PC-3 (cell line): ENCODE measurements at regions not wholly inside any gene's neighbourhood (a gene's known extent, or its start where the extent isn't known, plus 50 kb on each side); places are given as distances from the start of the nearest gene placed in this dataset.

ENCODE experiments used
- ATAC-seq: fragments of 200-7000 bp; cut with Tn5 transposase; 2 replicates; pipeline ENCODE4 v1.9.1; 2020; ENCODE audit warnings: mild to moderate bottlenecking, moderate library complexity
- BruUV-seq: library from RNA; stranded (reverse); fragments of 400-500 nt; replicated peaks from 2 replicates; lab custom pipeline; 2021; lab: Mats Ljungman, UMichigan
- CTCF ChIA-PET: fragments of 300-600 bp; sonication (Branson Sonifier 250); formaldehyde crosslinking; loops from one replicate; lab custom pipeline; 2022; ENCODE audit warnings: antibody characterized with exemption; lab: Charles Lee
- POLR2A ChIA-PET: fragments of 300-600 bp; sonication (Branson Sonifier 250); formaldehyde crosslinking; loops from one replicate; lab custom pipeline; 2022; ENCODE audit warnings: antibody characterized with exemption; ENCODE audit not compliant: unreplicated experiment; lab: Charles Lee
- DNase-seq: peaks from one replicate; pipeline ENCODE4 v3.0.0-alpha.2; 2015
- H2AFZ ChIP-seq: fragments of 300-600 bp; sonication (generic); 2 replicates; pipeline ENCODE4 v1.6.0; 2016; ENCODE audit warnings: antibody characterized with exemption, low read length
- H3F3A ChIP-seq: fragments of 300-600 bp; sonication (generic); one replicate; pipeline ENCODE4 v1.6.0; 2017; ENCODE audit warnings: antibody characterized with exemption, low read length, control low read depth, mild to moderate bottlenecking; ENCODE audit not compliant: unreplicated experiment
- H3K27ac ChIP-seq: fragments of 300-600 bp; sonication (generic); 2 replicates; pipeline ENCODE4 v1.5.1; 2016; ENCODE audit warnings: mild to moderate bottlenecking, low read length
- H3K27me3 ChIP-seq: fragments of 300-600 bp; sonication (generic); 2 replicates; pipeline ENCODE4 v1.6.1; 2016; ENCODE audit warnings: low read length, mixed read lengths
- H3K36me3 ChIP-seq: fragments of 300-600 bp; sonication (generic); 2 replicates; pipeline ENCODE4 v1.6.1; 2016; ENCODE audit warnings: low read depth, mixed run types, low read length, mixed read lengths
- H3K4me1 ChIP-seq: fragments of 300-600 bp; sonication (generic); 2 replicates; pipeline ENCODE4 v1.5.1; 2016; ENCODE audit warnings: low read length; ENCODE audit not compliant: insufficient read depth
- H3K4me2 ChIP-seq: fragments of 300-600 bp; sonication (generic); 2 replicates; pipeline ENCODE4 v1.6.0; 2016; ENCODE audit warnings: low read length
- H3K4me3 ChIP-seq: fragments of 300-600 bp; sonication (generic); 2 replicates; pipeline ENCODE4 v1.5.1; 2016; ENCODE audit warnings: mild to moderate bottlenecking, low read length, mixed read lengths
- H3K79me2 ChIP-seq: fragments of 300-600 bp; sonication (generic); 2 replicates; pipeline ENCODE4 v1.6.1; 2017; ENCODE audit warnings: low read length, mixed read lengths
- H3K9ac ChIP-seq: fragments of 300-600 bp; sonication (generic); 2 replicates; pipeline ENCODE4 v1.6.0; 2016; ENCODE audit warnings: mild to moderate bottlenecking, low read length
- H3K9me2 ChIP-seq: fragments of 300-600 bp; sonication (generic); replicated peaks from 2 replicates; pipeline ENCODE4 v1.6.1; 2016; ENCODE audit warnings: mixed run types, low read length, mixed read lengths
- H3K9me3 ChIP-seq: fragments of 300-600 bp; sonication (generic); 2 replicates; pipeline ENCODE4 v1.6.1; 2016; ENCODE audit warnings: low read length, mixed read lengths
- H4K20me1 ChIP-seq: fragments of 300-600 bp; sonication (generic); 2 replicates; pipeline ENCODE4 v1.6.1; 2016; ENCODE audit warnings: low read length, mixed read lengths
- CTCF ChIP-seq: fragments of 300-600 bp; sonication (generic); conservative IDR thresholded peaks from 2 replicates; pipeline ENCODE4 v1.5.1; 2017; ENCODE audit warnings: antibody characterized with exemption, low read depth, mild to moderate bottlenecking, low read length
- EZH2 ChIP-seq: fragments of 300-600 bp; sonication (generic); IDR thresholded peaks from one replicate; pipeline ENCODE4 v1.6.1; 2017; ENCODE audit warnings: antibody characterized with exemption, mild to moderate bottlenecking, low read length; ENCODE audit not compliant: unreplicated experiment
- EZH2phosphoT487 ChIP-seq: fragments of 300-600 bp; sonication (generic); IDR thresholded peaks from 2 replicates; pipeline ENCODE4 v1.6.1; 2018; ENCODE audit warnings: mild to moderate bottlenecking, antibody characterized with exemption, low read length, borderline replicate concordance
- intact Hi-C: fragments of 100-400 bp; cut with micrococcal nuclease; formaldehyde crosslinking; loops from 2 replicates; pipeline ENCODE4 v1.9.0; 2023

DNA sequence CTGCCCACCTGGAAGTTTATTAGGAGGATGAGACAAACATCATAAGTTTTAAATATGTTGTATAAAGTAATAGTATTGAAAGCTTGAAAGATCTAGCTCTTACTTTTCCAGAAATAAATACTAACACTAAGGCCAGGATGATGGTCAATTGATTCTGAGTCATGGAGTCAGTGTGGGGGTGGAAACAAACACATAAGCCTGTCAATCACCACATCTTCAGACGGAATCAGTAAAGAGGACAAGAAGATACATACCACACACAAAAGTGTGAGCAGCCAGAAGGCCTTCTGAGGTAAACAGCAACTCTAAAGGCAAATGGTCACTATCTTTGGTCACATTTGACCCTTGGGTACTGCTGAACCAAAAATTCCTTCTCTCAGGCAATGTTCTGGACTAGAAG, 365.0 kb upstream of the RASGEF1B start:
- Histone ChIP-seq H3K4me2 (no peak overlapping the region), H3K9ac (no peak overlapping the region), H2AFZ (no peak overlapping the region), H3K79me2 (no peaks in the 10 kb centered on the region), H3K4me3 (no peak overlapping the region), H3K36me3 (no peaks in the 10 kb centered on the region), H3K9me3 (no peaks in the 10 kb centered on the region), H3K4me1 (no peaks in the 10 kb centered on the region), H3K9me2 (no peaks in the 10 kb centered on the region), H3K27ac (no peak overlapping the region), H4K20me1 (no peaks in the 10 kb centered on the region), H3K27me3 (peaks cover 4% of the 10 kb centered on the region), H3F3A (no peaks in the 10 kb centered on the region)
- POLR2A ChIA-PET = no interaction called here
- CTCF ChIA-PET = no interaction called here
- DNase-seq (no peak), ATAC-seq (no peak)
- intact Hi-C loops = no loop called here
- TF ChIP-seq CTCF (no peak), EZH2phosphoT487 (no peak), EZH2 (no peak)
- BruUV-seq = no TSS peak

GRCh38 chr4:81833576-81833975, 361.9 kb upstream of the RASGEF1B start:
- ChIA-PET CTCF (no interaction called here), POLR2A (no interaction called here)
- no peak overlapping the region for H3K4me3 ChIP-seq
- no peaks in the 10 kb centered on the region for H3K4me1 ChIP-seq
- H3K4me2 ChIP-seq = no peak overlapping the region
- BruUV-seq = no TSS peak
- no peak overlapping the region for H3K9ac ChIP-seq
- ATAC-seq (no peak), DNase-seq (no peak)
- H3K27me3 ChIP-seq = peaks cover 4% of the 10 kb centered on the region; the same call in 1 of the 2 replicates
- H3K27ac ChIP-seq = no peak overlapping the region
- H3K36me3 ChIP-seq = no peaks in the 10 kb centered on the region
- H2AFZ ChIP-seq = no peak overlapping the region
- H3K79me2 ChIP-seq = no peaks in the 10 kb centered on the region
- no peaks in the 10 kb centered on the region for H3K9me2 ChIP-seq
- H3F3A ChIP-seq = no peaks in the 10 kb centered on the region
- H4K20me1 ChIP-seq = no peaks in the 10 kb centered on the region
- no peaks in the 10 kb centered on the region for H3K9me3 ChIP-seq
- TF ChIP-seq CTCF (no peak), EZH2 (no peak), EZH2phosphoT487 (no peak)
- intact Hi-C loops = no loop called here

GRCh38 chr4:81828991-81829390, 357.3 kb upstream of the RASGEF1B start:
- TF ChIP-seq CTCF (no peak), EZH2 (no peak), EZH2phosphoT487 (no peak)
- CTCF ChIA-PET = no interaction called here
- POLR2A ChIA-PET = no interaction called here

More at GRCh38 chr4:81828991-81829390, 357.3 kb upstream of the RASGEF1B start:
- H3K9me2 ChIP-seq = no peaks in the 10 kb centered on the region
- no peak overlapping the region for H3K4me3 ChIP-seq
- no peaks in the 10 kb centered on the region for H3K79me2 ChIP-seq
- no peaks in the 10 kb centered on the region for H3K36me3 ChIP-seq
- H3K27me3 ChIP-seq = no peaks in the 10 kb centered on the region
- H3K9me3 ChIP-seq = no peaks in the 10 kb centered on the region
- H3F3A ChIP-seq = no peaks in the 10 kb centered on the region
- no TSS peak for BruUV-seq
- H3K4me2 ChIP-seq = no peak overlapping the region
- ATAC-seq (no peak), DNase-seq (no peak)
- H3K4me1 ChIP-seq = no peaks in the 10 kb centered on the region
- H3K27ac ChIP-seq = no peak overlapping the region
- H4K20me1 ChIP-seq = no peaks in the 10 kb centered on the region
- no peak overlapping the region for H2AFZ ChIP-seq
- H3K9ac ChIP-seq = no peak overlapping the region
- intact Hi-C loops = no loop called here
